HG02870 (cell line): ENCODE measurements at regions not wholly inside any gene's neighbourhood (a gene's known extent, or its start where the extent isn't known, plus 50 kb on each side); places are given as distances from the start of the nearest gene placed in this dataset.
"Not testable (repeated sequence)": the region's sequence is repeated elsewhere in the genome, so short reads cannot be mapped to it uniquely, and the experiment has no call there.

Source experiments
- ATAC-seq: cut with Tn5 transposase; IDR thresholded peaks from one replicate; pipeline ENCODE4 v1.9.1; 2021; ENCODE audit warnings: mild to moderate bottlenecking, moderate library complexity; ENCODE audit not compliant: unreplicated experiment

DNA sequence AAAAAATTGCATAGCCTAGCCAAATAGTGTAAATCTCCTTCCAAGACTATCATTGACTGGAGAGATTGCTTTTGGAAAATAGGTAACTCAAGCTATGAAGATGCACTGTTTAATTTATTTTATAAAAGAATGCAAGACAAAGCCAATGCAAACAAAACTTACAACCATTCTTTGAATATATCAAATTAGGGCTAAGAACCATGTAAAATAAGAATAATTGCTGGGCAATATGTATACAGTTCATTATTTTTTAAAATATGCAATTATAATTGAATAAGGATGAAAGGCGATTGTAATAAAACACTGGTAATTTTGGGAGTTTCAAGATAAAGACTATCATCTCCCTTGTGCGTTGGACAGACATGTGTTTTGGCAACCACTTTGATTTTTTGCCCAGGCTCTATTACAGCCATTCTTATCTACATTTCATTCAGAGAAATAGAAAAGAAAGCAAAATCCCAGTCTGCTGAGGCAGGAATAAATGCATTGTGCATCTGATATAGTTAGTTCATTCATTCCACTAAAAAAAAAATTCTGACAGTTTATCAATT is 242.3 kb upstream of the ROBO1 start:
- ATAC-seq: no peak

DNA sequence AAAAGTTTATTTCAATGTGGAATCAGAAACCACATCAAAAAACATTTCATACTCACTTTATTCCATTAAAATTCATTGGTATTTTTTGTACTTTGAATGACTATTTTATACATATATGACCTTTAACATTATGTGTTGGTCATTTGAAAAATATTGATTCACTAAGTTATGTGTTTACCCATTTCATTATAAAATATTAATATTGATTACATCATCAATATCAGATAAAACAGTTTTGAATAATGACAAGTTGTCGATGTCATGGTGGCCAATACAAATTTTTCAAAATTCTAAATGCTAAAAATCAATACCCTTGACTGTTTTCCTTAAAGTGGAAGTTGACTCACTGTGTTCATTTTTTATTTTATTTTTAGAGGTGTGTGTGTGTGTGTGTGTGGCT is 239.7 kb upstream of the ROBO1 start:
- no peak for ATAC-seq

GRCh38 chr3:80006315-80006714 is 238.5 kb upstream of the ROBO1 start:
- ATAC-seq: no peak

- no peak for ATAC-seq
Observed at GRCh38 chr3:80000022-80000421, 232.2 kb upstream of the ROBO1 start.

DNA sequence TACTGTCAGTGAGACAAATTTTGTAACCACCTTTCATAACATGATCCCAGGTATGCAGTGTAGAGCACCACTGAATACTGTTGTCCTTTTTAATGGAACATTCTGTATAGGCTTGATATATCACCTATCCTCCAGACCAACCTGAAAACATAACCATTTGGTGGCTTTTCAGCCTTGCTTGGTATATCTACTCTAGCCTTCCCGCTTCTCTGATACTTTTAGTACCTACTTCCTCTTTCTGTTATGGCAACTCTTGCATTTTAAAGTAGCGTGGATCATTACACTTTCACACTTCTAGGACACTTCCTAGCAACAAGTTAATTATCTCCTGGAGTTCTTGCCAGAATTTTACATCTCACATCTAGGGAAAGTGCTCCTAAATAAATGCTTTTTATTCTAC is 226.6 kb upstream of the ROBO1 start:
- no peak for ATAC-seq

GRCh38 chr3:79986338-79986737 is 218.5 kb upstream of the ROBO1 start:
- ATAC-seq: no peak

DNA sequence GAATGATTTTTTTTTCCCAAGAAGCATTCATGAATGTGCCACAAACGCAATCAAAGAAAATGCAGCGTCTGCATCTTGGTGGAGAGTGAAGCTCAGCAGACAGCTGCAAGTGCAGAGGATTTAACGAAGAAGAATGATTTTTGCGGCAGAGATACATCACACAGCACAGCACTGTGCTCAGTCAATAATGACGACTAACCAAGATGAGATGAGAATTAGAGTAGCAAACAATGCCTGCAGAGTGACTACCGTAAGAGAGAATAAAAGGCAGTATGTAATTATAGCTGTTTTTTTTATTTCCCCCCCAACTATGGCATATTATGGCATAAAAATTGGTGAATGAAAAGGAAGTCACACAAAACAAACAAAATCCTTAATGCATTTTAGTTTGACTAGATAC is 218.0 kb upstream of the ROBO1 start:
- no peak for ATAC-seq

- ATAC-seq: no peak
Observed at GRCh38 chr3:79983118-79983517, 215.3 kb upstream of the ROBO1 start.

DNA sequence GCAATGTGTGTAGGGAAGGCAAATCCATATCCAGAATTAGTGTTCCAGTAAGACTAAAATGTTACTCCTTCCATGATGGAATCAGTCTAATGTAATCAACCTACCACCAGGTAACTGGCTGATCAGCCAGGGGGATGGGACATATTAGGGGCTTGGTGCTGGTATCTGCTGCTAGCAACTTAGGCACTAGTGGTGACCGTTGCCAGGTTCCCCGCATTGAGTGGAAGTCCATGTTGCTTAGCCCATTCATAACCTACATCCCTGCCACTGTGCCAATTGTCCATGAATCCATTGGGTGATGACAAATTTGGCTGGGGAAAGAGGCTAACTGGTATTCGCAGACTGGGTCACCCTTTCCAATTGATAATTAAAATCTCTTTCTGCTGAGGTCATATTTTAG is 212.2 kb upstream of the ROBO1 start:
- no peak for ATAC-seq

DNA sequence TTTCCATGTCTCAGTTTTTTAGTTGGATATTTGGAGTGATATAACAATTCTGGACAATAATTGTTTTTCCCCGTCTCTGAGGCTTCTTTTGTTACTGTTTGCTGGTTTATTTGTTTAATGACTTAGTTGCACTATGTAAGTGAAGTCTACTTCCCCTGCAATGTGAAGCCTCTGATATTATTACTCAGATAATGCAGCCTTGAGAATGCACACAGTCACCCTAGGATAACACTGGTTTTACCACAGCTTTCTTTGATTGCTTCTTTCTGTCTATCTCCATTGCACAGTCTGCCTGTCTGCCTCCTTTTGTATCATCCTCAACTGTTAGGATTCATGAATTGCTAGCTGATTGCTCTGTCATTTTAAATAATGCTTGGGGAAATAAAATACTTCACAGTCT is 208.7 kb upstream of the ROBO1 start:
- ATAC-seq: no peak

GRCh38 chr3:79973917-79974595 is 206.3 kb upstream of the ROBO1 start:
- ATAC-seq: no peak

GRCh38 chr3:79973482-79973881 is 205.7 kb upstream of the ROBO1 start:
- ATAC-seq: no peak

DNA sequence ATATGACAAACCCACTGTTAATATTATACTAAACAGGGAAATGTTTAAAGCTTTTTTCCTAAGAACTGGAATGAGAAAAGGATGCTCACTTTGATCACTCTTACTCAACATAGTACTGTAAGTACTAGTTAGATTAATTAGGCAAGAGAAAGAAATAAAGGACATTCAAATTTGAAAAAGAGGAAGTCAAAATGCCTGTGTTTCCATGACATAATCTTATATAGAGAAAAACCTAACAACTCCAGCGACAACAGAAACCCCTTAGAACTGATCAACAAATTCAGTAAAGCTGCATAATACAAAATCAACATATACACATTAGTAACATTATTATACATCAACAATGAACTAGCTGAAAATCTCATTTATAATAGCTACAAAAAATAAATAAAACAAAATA is 200.6 kb upstream of the ROBO1 start:
- ATAC-seq: no peak

- no peak for ATAC-seq
Observed at GRCh38 chr3:79960594-79960993, 192.8 kb upstream of the ROBO1 start.

GRCh38 chr3:79957066-79957465 is 189.3 kb upstream of the ROBO1 start:
- no peak for ATAC-seq

GRCh38 chr3:79954756-79955155 is 187.0 kb upstream of the ROBO1 start:
- no peak for ATAC-seq

DNA sequence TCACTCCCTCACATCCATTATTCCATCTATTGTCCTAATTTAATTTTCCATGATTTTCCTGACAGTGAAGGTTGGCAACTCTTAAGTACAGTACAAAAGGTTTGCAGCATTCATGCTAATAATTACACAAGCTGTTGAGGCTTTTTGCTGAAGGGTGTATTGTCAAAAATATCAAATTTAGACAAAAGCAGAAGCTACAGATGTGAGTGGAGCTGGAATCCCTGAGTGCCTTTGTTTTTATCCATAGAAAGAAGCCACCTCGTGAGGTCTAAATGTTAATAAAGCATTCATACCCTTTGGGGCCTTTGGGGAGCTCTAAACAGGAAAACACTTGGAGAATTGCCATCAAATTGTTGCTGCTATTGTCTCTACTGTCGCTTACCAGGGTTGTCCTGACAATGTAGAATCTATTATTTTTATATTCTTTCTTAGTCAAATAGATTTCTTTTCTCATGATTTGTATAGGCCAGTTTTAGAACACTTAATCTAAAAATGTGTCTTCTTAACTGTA is 185.8 kb upstream of the ROBO1 start:
- no peak for ATAC-seq

DNA sequence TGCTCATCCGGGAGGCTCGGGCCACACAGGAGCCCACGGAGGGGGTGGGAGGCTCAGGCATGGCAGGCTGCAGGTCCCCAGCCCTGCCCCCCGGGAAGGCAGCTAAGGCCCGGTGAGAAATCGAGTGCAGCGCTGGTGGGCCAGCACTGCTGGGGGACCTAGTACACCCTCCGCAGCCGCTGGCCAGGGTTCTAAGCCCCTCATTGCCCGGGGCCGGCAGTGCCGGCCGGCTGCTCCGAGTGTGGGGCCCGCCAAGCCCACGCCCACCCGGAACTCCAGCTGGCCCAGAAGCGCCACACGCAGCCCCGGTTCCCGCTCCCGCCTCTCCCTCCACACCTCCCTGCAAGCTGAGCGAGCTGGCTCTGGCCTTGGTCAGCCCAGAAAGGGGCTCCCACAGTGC is 183.6 kb upstream of the ROBO1 start:
- not testable (repeated sequence) for ATAC-seq

- no peak for ATAC-seq
Observed at GRCh38 chr3:79947957-79948356, 180.2 kb upstream of the ROBO1 start.

DNA sequence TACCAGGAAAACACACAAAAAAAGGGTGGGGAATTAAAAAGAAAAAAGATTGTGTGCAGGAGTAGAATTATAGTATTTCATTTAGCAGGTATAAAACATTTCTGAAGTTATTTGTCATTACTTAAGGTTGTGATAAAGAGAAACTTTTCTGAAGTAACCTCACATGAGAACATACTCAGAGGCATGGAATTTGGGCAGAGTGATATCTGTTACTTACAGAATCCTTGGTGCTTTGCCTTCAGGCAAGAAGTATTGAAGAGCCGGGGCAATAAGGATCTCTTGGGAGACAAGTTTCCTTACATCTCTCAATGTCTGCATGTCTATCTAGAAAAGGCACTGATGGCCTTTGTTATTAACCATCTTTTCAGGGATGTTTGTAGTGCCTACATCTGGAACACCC is 179.7 kb upstream of the ROBO1 start:
- no peak for ATAC-seq

DNA sequence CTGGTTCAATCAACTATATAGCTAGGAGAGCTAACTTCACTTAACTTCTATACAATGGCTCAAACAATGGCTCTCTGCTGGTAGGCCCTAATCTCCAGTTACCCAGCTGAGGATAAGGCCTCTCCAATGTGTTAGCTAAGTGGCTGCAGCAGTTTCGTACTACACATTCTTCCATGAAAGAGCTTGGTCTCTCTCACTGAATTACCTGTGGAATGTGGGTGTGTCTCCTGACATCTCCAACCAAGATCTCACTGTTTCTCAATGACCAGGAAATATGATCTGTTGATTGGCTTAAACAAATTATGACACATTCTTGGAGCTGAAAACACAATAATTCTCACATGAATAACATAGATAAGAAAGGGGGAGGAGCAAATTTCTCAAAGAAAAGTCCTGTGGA is 169.8 kb upstream of the ROBO1 start:
- no peak for ATAC-seq

DNA sequence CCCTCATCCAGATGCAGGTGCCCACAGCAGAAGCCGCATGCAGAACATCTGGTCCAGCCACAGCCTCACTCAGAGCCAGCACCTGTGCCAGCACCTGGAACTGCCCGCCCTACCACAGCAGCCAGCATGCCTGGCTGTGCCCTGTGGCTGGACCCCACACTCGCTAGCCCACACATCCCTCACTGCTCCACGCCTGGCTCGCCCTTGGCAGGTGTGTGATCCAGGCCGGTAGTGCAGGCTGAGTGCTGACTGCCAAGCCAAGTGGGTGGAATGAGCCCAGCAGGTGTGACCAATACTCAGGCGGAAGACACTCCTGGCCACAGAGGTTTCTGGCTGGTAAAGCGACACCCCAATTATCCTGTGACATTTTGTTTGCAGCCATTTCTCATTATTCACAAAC is 162.4 kb upstream of the ROBO1 start:
- no peak for ATAC-seq
